GM19452 (cell line): ENCODE measurements at regions not wholly inside any gene's neighbourhood (a gene's known extent, or its start where the extent isn't known, plus 50 kb on each side); places are given as distances from the start of the nearest gene placed in this dataset.
"Not testable (repeated sequence)": the region's sequence is repeated elsewhere in the genome, so short reads cannot be mapped to it uniquely, and the experiment has no call there.

ENCODE experiments used
- ATAC-seq: cut with Tn5 transposase; IDR thresholded peaks from one replicate; pipeline ENCODE4 v1.9.1; 2021; ENCODE audit not compliant: unreplicated experiment

GRCh38 chr12:25864306-25865276 is 93.9 kb upstream of the RASSF8 start:
- ATAC-seq = no peak

- ATAC-seq = no peak
Measured at GRCh38 chr12:25866586-25867378, 91.7 kb upstream of the RASSF8 start.

GRCh38 chr12:25868193-25868592 is 90.3 kb upstream of the RASSF8 start:
- ATAC-seq = no peak

- no peak for ATAC-seq
Measured at GRCh38 chr12:25872137-25872536, 86.3 kb upstream of the RASSF8 start.

- no peak for ATAC-seq
Measured at GRCh38 chr12:25875661-25876060, 82.8 kb upstream of the RASSF8 start.

- ATAC-seq = no peak
Measured at GRCh38 chr12:25876383-25877045, 82.0 kb upstream of the RASSF8 start.

- ATAC-seq = no peak
Measured at GRCh38 chr12:25877446-25877845, 81.0 kb upstream of the RASSF8 start.

- ATAC-seq = no peak
Measured at GRCh38 chr12:25882266-25882665, 76.2 kb upstream of the RASSF8 start.

GRCh38 chr12:25883026-25883916 is 75.2 kb upstream of the RASSF8 start:
- ATAC-seq = no peak

- no peak for ATAC-seq
Measured at GRCh38 chr12:25884024-25884919, 74.2 kb upstream of the RASSF8 start.

GRCh38 chr12:25884920-25885234 is 73.6 kb upstream of the RASSF8 start:
- ATAC-seq = no peak

- no peak for ATAC-seq
Measured at GRCh38 chr12:25886396-25886795, 72.1 kb upstream of the RASSF8 start.

GRCh38 chr12:25887367-25887766 is 71.1 kb upstream of the RASSF8 start:
- ATAC-seq = no peak

GRCh38 chr12:25889185-25889584 is 69.3 kb upstream of the RASSF8 start:
- no peak for ATAC-seq

- ATAC-seq = not testable (repeated sequence)
Measured at GRCh38 chr12:25891095-25891494, 67.4 kb upstream of the RASSF8 start.

GRCh38 chr12:25894759-25895158 is 63.7 kb upstream of the RASSF8 start:
- no peak for ATAC-seq

GRCh38 chr12:25896981-25897380 is 61.5 kb upstream of the RASSF8 start:
- no peak for ATAC-seq

GRCh38 chr12:25903603-25904245 is 54.8 kb upstream of the RASSF8 start:
- ATAC-seq = no peak

GRCh38 chr12:25904442-25904841 is 54.0 kb upstream of the RASSF8 start:
- no peak for ATAC-seq
